AG10803 (cell line): ENCODE measurements at regions not wholly inside any gene's neighbourhood (a gene's known extent, or its start where the extent isn't known, plus 50 kb on each side); places are given as distances from the start of the nearest gene placed in this dataset.

Source experiments
- DNase-seq: peaks from one replicate; pipeline ENCODE4 v3.0.0; 2010; ENCODE audit warnings: low read depth
- H3K4me3 ChIP-seq: 2 replicates; pipeline ENCODE4 v1.5.1; 2011; ENCODE audit warnings: mild to moderate bottlenecking, low read length, control low read depth
- CTCF ChIP-seq: conservative IDR thresholded peaks from 2 replicates; pipeline ENCODE4 v1.5.1; 2011; ENCODE audit warnings: mild to moderate bottlenecking, low read length, control low read depth, inconsistent platforms

- no peak for TF ChIP-seq CTCF
- DNase-seq = no peak
- H3K4me3 ChIP-seq = no peak overlapping the region
These were observed 102.2 kb upstream of the MBNL2 start for GRCh38 chr13:97119943-97120342.

- no peak for TF ChIP-seq CTCF
- H3K4me3 ChIP-seq = no peak overlapping the region
- DNase-seq = peak; percentile 19
These were observed 101.8 kb upstream of the MBNL2 start for GRCh38 chr13:97120346-97120745.

GRCh38 chr13:97120976-97121375 is 101.2 kb upstream of the MBNL2 start:
- TF ChIP-seq CTCF = no peak
- no peak for DNase-seq
- H3K4me3 ChIP-seq = no peak overlapping the region

GRCh38 chr13:97121894-97122293 is 100.2 kb upstream of the MBNL2 start:
- TF ChIP-seq CTCF = no peak
- no peak overlapping the region for H3K4me3 ChIP-seq
- DNase-seq = no peak

GRCh38 chr13:97122381-97122996 is 99.6 kb upstream of the MBNL2 start:
- TF ChIP-seq CTCF = no peak
- H3K4me3 ChIP-seq = no peak overlapping the region
- peak; percentile 70 for DNase-seq

- TF ChIP-seq CTCF = no peak
- DNase-seq = no peak
- no peak overlapping the region for H3K4me3 ChIP-seq
These were observed 97.9 kb upstream of the MBNL2 start for GRCh38 chr13:97124206-97124605.

- no peak overlapping the region for H3K4me3 ChIP-seq
- TF ChIP-seq CTCF = no peak; the same call in 1 of the 2 replicates
- peak; percentile 75 for DNase-seq
These were observed 97.0 kb upstream of the MBNL2 start for GRCh38 chr13:97124915-97125809.
